HCT116 (cell line): ENCODE measurements at regions not wholly inside any gene's neighbourhood (a gene's known extent, or its start where the extent isn't known, plus 50 kb on each side); places are given as distances from the start of the nearest gene placed in this dataset.

ENCODE experiments used
- ATAC-seq: fragments of 200-7000 bp; cut with Tn5 transposase; 2 replicates; pipeline ENCODE4 v1.9.1; 2020; ENCODE audit warnings: mild to moderate bottlenecking, moderate library complexity
- BruUV-seq: library from RNA; stranded (reverse); fragments of 400-500 nt; replicated peaks from 2 replicates; lab custom pipeline; 2021; lab: Mats Ljungman, UMichigan
- CTCF ChIA-PET: fragments of 300-600 bp; sonication (Branson Sonifier 250); formaldehyde crosslinking; loops from one replicate; lab custom pipeline; 2021; ENCODE audit warnings: antibody characterized with exemption; lab: Charles Lee
- POLR2A ChIA-PET: fragments of 300-600, 350-600 bp; sonication (Branson Sonifier 250); formaldehyde crosslinking; loops from one replicate; lab custom pipeline; 2021; ENCODE audit warnings: antibody characterized with exemption; lab: Charles Lee
- RAD21 ChIA-PET, 2 experiments: fragments of 300-600 bp; sonication (Branson Sonifier 250); formaldehyde crosslinking; loops; one replicate each; lab custom pipeline; 2023; ENCODE audit warnings: low total read pairs in 2 of 2; ENCODE audit not compliant: uncharacterized antibody in 2 of 2, unreplicated experiment in 2 of 2, low non-redundant PET in 1 of 2; lab: Charles Lee
- DNase-seq: peaks from one replicate; pipeline ENCODE4 v3.0.0-alpha.2; 2010; ENCODE audit warnings: low read depth, low spot score
- H2AFZ ChIP-seq: fragments of 200-600 bp; shearing (Covaris generic), sonication (generic); 2 replicates; pipeline ENCODE4 v1.6.1; 2017; ENCODE audit warnings: low read depth, mixed run types, mixed read lengths, antibody characterized with exemption, low read length; ENCODE audit not compliant: poor library complexity, severe bottlenecking
- H3K27ac ChIP-seq: 2 replicates; pipeline ENCODE4 v1.5.1; 2012; ENCODE audit warnings: low read depth, low read length
- H3K27me3 ChIP-seq: fragments of 200-600 bp; sonication (generic); 2 replicates; pipeline ENCODE4 v1.6.1; 2016; ENCODE audit warnings: mixed run types, low read length, mixed read lengths; ENCODE audit not compliant: insufficient read depth
- H3K36me3 ChIP-seq, 2 experiments: fragments of 200-500 bp in 1 of 2; fragments of 200-600 bp in 1 of 2; sonication (Bioruptor generic) in 1 of 2; sonication (generic) in 1 of 2; 2 replicates each; pipeline versions ENCODE4 v1.5.1 to v1.6.1; 2014 to 2016; ENCODE audit warnings: low read length in 2 of 2, inconsistent platforms in 1 of 2, mixed read lengths in 1 of 2, mixed run types in 1 of 2; ENCODE audit not compliant: insufficient read depth in 2 of 2, control insufficient read depth in 1 of 2
- H3K4me1 ChIP-seq, 2 experiments: fragments of 200-600 bp in 1 of 2; sonication (generic) in 1 of 2; 2 replicates each; pipeline versions ENCODE4 v1.5.1 to v1.6.1; 2012 to 2017; ENCODE audit warnings: low read length in 2 of 2, inconsistent platforms in 1 of 2, mild to moderate bottlenecking in 1 of 2, mixed read lengths in 1 of 2, mixed run types in 1 of 2, moderate library complexity in 1 of 2; ENCODE audit not compliant: insufficient read depth in 2 of 2, control insufficient read depth in 1 of 2
- H3K4me2 ChIP-seq: fragments of 200-600 bp; sonication (generic); 2 replicates; pipeline ENCODE4 v1.6.1; 2017; ENCODE audit warnings: mixed run types, low read length, mixed read lengths
- H3K4me3 ChIP-seq, 2 experiments: fragments of 200-600 bp in 1 of 2; sonication (generic) in 1 of 2; replicated peaks in 1 of 2; 2 replicates each; pipeline ENCODE4 v1.5.1; 2011 to 2016; ENCODE audit warnings: low read length in 2 of 2, control low read depth in 1 of 2, low read depth in 1 of 2, mild to moderate bottlenecking in 1 of 2, mixed read lengths in 1 of 2, mixed run types in 1 of 2
- H3K79me2 ChIP-seq: fragments of 200-600 bp; sonication (generic); 2 replicates; pipeline ENCODE4 v1.6.1; 2017; ENCODE audit warnings: mild to moderate bottlenecking, mixed run types, low read length, moderate library complexity, mixed read lengths; ENCODE audit not compliant: insufficient read depth
- H3K9ac ChIP-seq: fragments of 200-600 bp; sonication (generic); 2 replicates; pipeline ENCODE4 v1.6.1; 2016; ENCODE audit warnings: low read length, mixed read lengths
- H3K9me2 ChIP-seq: fragments of 200-600 bp; sonication (generic), shearing (Covaris generic); 2 replicates; pipeline ENCODE4 v1.6.1; 2017; ENCODE audit warnings: mixed run types, mild to moderate bottlenecking, moderate library complexity; ENCODE audit not compliant: insufficient read depth
- H3K9me3 ChIP-seq, 2 experiments: fragments of 200-500 bp in 1 of 2; fragments of 200-600 bp in 1 of 2; sonication (Bioruptor generic) in 1 of 2; sonication (generic) in 1 of 2; 2 replicates each; pipeline ENCODE4 v1.6.1; 2014 to 2017; ENCODE audit warnings: low read length in 2 of 2, mixed read lengths in 2 of 2, inconsistent platforms in 1 of 2, low read depth in 1 of 2, mild to moderate bottlenecking in 1 of 2, mixed run types in 1 of 2, moderate library complexity in 1 of 2; ENCODE audit not compliant: control insufficient read depth in 1 of 2, insufficient read depth in 1 of 2
- H4K20me1 ChIP-seq: fragments of 200-600 bp; sonication (generic), shearing (Covaris generic); 2 replicates; pipeline ENCODE4 v1.6.1; 2017; ENCODE audit warnings: mixed run types, mild to moderate bottlenecking, moderate library complexity; ENCODE audit not compliant: insufficient read depth
- ATF3 ChIP-seq: IDR thresholded peaks from 2 replicates; pipeline ENCODE4 v1.6.1; 2012
- CBX3 ChIP-seq: IDR thresholded peaks from 2 replicates; pipeline ENCODE4 v1.6.1; 2012; ENCODE audit warnings: low read depth
- CTCF ChIP-seq, 3 experiments: fragments of 200-600 bp in 1 of 3; sonication (generic) in 1 of 3; IDR thresholded peaks in 2 of 3; conservative IDR thresholded peaks in 1 of 3; 2 replicates each; pipeline ENCODE4 v1.5.1; 2012 to 2017; ENCODE audit warnings: low read depth in 2 of 3, low read length in 2 of 3, antibody characterized with exemption in 1 of 3, borderline replicate concordance in 1 of 3, control low read depth in 1 of 3, mild to moderate bottlenecking in 1 of 3, mixed read lengths in 1 of 3, mixed run types in 1 of 3, moderate library complexity in 1 of 3; ENCODE audit not compliant: insufficient read depth in 1 of 3
- EZH2 ChIP-seq: fragments of 200-600 bp; sonication (generic); IDR thresholded peaks from 2 replicates; pipeline ENCODE4 v1.6.1; 2017; ENCODE audit warnings: antibody characterized with exemption, mixed run types
- EZH2phosphoT487 ChIP-seq: fragments of 200-600 bp; IDR thresholded peaks from 2 replicates; pipeline ENCODE4 v1.6.1; 2018; ENCODE audit warnings: antibody characterized with exemption, borderline replicate concordance
- JUND ChIP-seq: IDR thresholded peaks from 2 replicates; pipeline ENCODE4 v1.6.1; 2012
- MAX ChIP-seq: IDR thresholded peaks from 2 replicates; pipeline ENCODE4 v1.6.1; 2012
- POLR2AphosphoS5 ChIP-seq: IDR thresholded peaks from 2 replicates; pipeline ENCODE4 v1.6.1; 2011; ENCODE audit warnings: mild to moderate bottlenecking, low read depth, low read length, moderate library complexity
- RAD21 ChIP-seq: IDR thresholded peaks from 2 replicates; pipeline ENCODE4 v1.6.1; 2012; ENCODE audit warnings: low read depth, mild to moderate bottlenecking
- SIN3A ChIP-seq: IDR thresholded peaks from 2 replicates; pipeline ENCODE4 v1.6.1; 2012; ENCODE audit warnings: low read depth
- YY1 ChIP-seq: IDR thresholded peaks from 2 replicates; pipeline ENCODE4 v1.6.1; 2011; ENCODE audit warnings: low read length, low read depth, moderate library complexity, mild to moderate bottlenecking; ENCODE audit not compliant: insufficient replicate concordance; ENCODE audit errors: extremely low read depth
- ZBTB33 ChIP-seq: IDR thresholded peaks from 2 replicates; pipeline ENCODE4 v1.6.1; 2011; ENCODE audit warnings: mild to moderate bottlenecking, low read length, moderate library complexity; ENCODE audit not compliant: insufficient replicate concordance; ENCODE audit errors: extremely low read depth
- intact Hi-C: fragments of 100-400 bp; cut with micrococcal nuclease; formaldehyde crosslinking; loops from 2 replicates; pipeline ENCODE4 v1.10.0; 2022

GRCh38 chr2:124988794-124989193, 963.7 kb downstream of the CNTNAP5 start (continued):
- TF ChIP-seq ZBTB33 (no peak), ATF3 (no peak), CBX3 (no peak), SIN3A (no peak), MAX (no peak), JUND (no peak), EZH2phosphoT487 (no peak), RAD21 (no peak)
- TF ChIP-seq, all 23 proteins: peak for 0

- no peak overlapping the region for H3K4me3 ChIP-seq
- POLR2A ChIA-PET, result no interaction called here
- no peaks in the 10 kb centered on the region for H3K9me2 ChIP-seq
- no peaks in the 10 kb centered on the region for H3K79me2 ChIP-seq
- no peaks in the 10 kb centered on the region for H3K4me1 ChIP-seq
- no peaks in the 10 kb centered on the region for H4K20me1 ChIP-seq
- RAD21 ChIA-PET, result no interaction called here
- ATAC-seq (no peak), DNase-seq (no peak)
- H2AFZ ChIP-seq, result no peak overlapping the region
- no peaks in the 10 kb centered on the region for H3K27me3 ChIP-seq
- CTCF ChIA-PET, result no interaction called here
- H3K9me3 ChIP-seq, result peaks cover 10 to 12% of the 10 kb centered on the region in 2 experiments; a peak in 2 of 4 replicates
- TF ChIP-seq CTCF (IDR thresholded peaks at IDR 0.05 in 2 of 3, conservative IDR thresholded peaks at IDR 0.05 in 1 of 3; ENCODE audit: borderline replicate concordance in 1 of 3, insufficient read depth in 1 of 3, low read depth in 2 of 3, low read length in 2 of 3) (no peak), EZH2 (no peak), POLR2AphosphoS5 (no peak), YY1 (no peak), SIN3A (no peak), EZH2phosphoT487 (no peak)
- no peaks in the 10 kb centered on the region for H3K36me3 ChIP-seq
- no peak overlapping the region for H3K4me2 ChIP-seq
- intact Hi-C loops, result no loop called here
- no TSS peak for BruUV-seq
- H3K9ac ChIP-seq, result no peak overlapping the region
- no peak overlapping the region for H3K27ac ChIP-seq
Observed at GRCh38 chr2:124993809-124994208, 968.7 kb downstream of the CNTNAP5 start.
